SK-N-MC (cell line): ENCODE measurements at regions not wholly inside any gene's neighbourhood (a gene's known extent, or its start where the extent isn't known, plus 50 kb on each side); places are given as distances from the start of the nearest gene placed in this dataset.

ENCODE experiments used
- EZH2 ChIP-seq: fragments of 200-600 bp; sonication (generic); IDR thresholded peaks from one replicate; pipeline ENCODE4 v1.6.1; 2017; ENCODE audit warnings: antibody characterized with exemption
- POLR2AphosphoS5 ChIP-seq: IDR thresholded peaks from 2 replicates; pipeline ENCODE4 v1.6.1; 2012; ENCODE audit warnings: mild to moderate bottlenecking, low read depth, low read length, borderline replicate concordance

GRCh38 chr5:4005335-4005734, 409.7 kb downstream of the IRX1 start:
- TF ChIP-seq EZH2 (no peak), POLR2AphosphoS5 (no peak)
